GM12878 (cell line): ENCODE measurements at regions not wholly inside any gene's neighbourhood (a gene's known extent, or its start where the extent isn't known, plus 50 kb on each side); places are given as distances from the start of the nearest gene placed in this dataset.

Experiments used
- ATAC-seq: fragments of 200-7000 bp; cut with Tn5 transposase; 3 replicates; pipeline ENCODE4 v1.9.1; 2020; ENCODE audit warnings: mild to moderate bottlenecking, moderate library complexity
- BruUV-seq: library from RNA; stranded (reverse); fragments of 400-500 nt; replicated peaks from 2 replicates; lab custom pipeline; 2021; lab: Mats Ljungman, UMichigan
- CTCF ChIA-PET: fragments of 300-600 bp; sonication (Branson Sonifier 250); formaldehyde crosslinking; extraction: SDS; loops from one replicate; lab custom pipeline; 2021; ENCODE audit warnings: inconsistent platforms; lab: Yijun Ruan, JAX
- POLR2A ChIA-PET: fragments of 350-600 bp; formaldehyde crosslinking; extraction: SDS; loops from one replicate; lab custom pipeline; 2021; ENCODE audit warnings: inconsistent platforms; lab: Charles Lee
- RAD21 ChIA-PET: fragments of 300-600 bp; sonication (Branson Sonifier 250); formaldehyde crosslinking; loops from one replicate; lab custom pipeline; 2023; ENCODE audit warnings: antibody characterized with exemption; ENCODE audit not compliant: unreplicated experiment; lab: Charles Lee
- SMC1A ChIA-PET: fragments of 300-600 bp; sonication (Branson Sonifier 250); formaldehyde crosslinking; loops from one replicate; lab custom pipeline; 2023; ENCODE audit not compliant: unreplicated experiment, uncharacterized antibody; lab: Charles Lee
- DNase-seq: peaks from one replicate; pipeline ENCODE4 v3.0.0-alpha.2; 2011; ENCODE audit warnings: low read depth, low spot score
- FAIRE-seq: peaks from 3 replicates; lab custom pipeline; 2011; peaks lifted over from hg19 to GRCh38; lab: Jason Lieb, UNC
- H2AFZ ChIP-seq: 2 replicates; pipeline ENCODE4 v1.6.0; 2011; ENCODE audit warnings: low read depth, low read length, control low read depth; ENCODE audit not compliant: control insufficient read depth
- H3K27ac ChIP-seq: 2 replicates; pipeline ENCODE4 v1.5.1; 2011; ENCODE audit warnings: control low read depth; ENCODE audit not compliant: control insufficient read depth, insufficient read depth
- H3K27me3 ChIP-seq, 2 experiments: replicated peaks in 1 of 2; 2 replicates each; pipeline versions ENCODE4 v1.6.0 to v1.6.1; 2011; ENCODE audit warnings: low read length in 1 of 2; ENCODE audit not compliant: control insufficient read depth in 2 of 2, insufficient read depth in 2 of 2
- H3K36me3 ChIP-seq, 2 experiments: 2 replicates each; pipeline ENCODE4 v1.5.1; 2011; ENCODE audit warnings: low read length in 1 of 2; ENCODE audit not compliant: control insufficient read depth in 2 of 2, insufficient read depth in 2 of 2
- H3K4me1 ChIP-seq: 2 replicates; pipeline ENCODE4 v1.6.1; 2011; ENCODE audit warnings: mild to moderate bottlenecking, low read length, moderate library complexity, mixed read lengths; ENCODE audit not compliant: control insufficient read depth, insufficient read depth
- H3K4me2 ChIP-seq: 2 replicates; pipeline ENCODE4 v1.6.0; 2011; ENCODE audit warnings: control low read depth; ENCODE audit not compliant: control insufficient read depth, insufficient read depth
- H3K4me3 ChIP-seq: fragments of 200-600 bp; sonication (generic); 2 replicates; pipeline ENCODE4 v1.5.1; 2016
- H3K79me2 ChIP-seq: 2 replicates; pipeline ENCODE4 v1.6.0; 2011; ENCODE audit warnings: low read length; ENCODE audit not compliant: control insufficient read depth, insufficient read depth
- H3K9ac ChIP-seq: 2 replicates; pipeline ENCODE4 v1.8.0; 2011; ENCODE audit warnings: low read length, control low read depth, mixed read lengths; ENCODE audit not compliant: control insufficient read depth, insufficient read depth
- H3K9me3 ChIP-seq: replicated peaks from 3 replicates; pipeline ENCODE4 v1.5.1; 2011; ENCODE audit warnings: mild to moderate bottlenecking, low read length; ENCODE audit not compliant: control insufficient read depth, insufficient read depth
- H4K20me1 ChIP-seq: 2 replicates; pipeline ENCODE4 v1.6.0; 2011; ENCODE audit not compliant: control insufficient read depth, insufficient read depth
- CBFB ChIP-seq: IDR thresholded peaks from 2 replicates; pipeline ENCODE4 v1.6.1; 2016; ENCODE audit warnings: antibody characterized with exemption, low read depth
- CHD4 ChIP-seq: fragments of 200-600 bp; sonication (generic); IDR thresholded peaks from 2 replicates; pipeline ENCODE4 v1.6.1; 2016; ENCODE audit warnings: mild to moderate bottlenecking
- DPF2 ChIP-seq: fragments of 450-650 bp; IDR thresholded peaks from 2 replicates; pipeline ENCODE4 v1.6.1; 2017; ENCODE audit warnings: mild to moderate bottlenecking
- EED ChIP-seq: sonication (generic); IDR thresholded peaks from 2 replicates; pipeline ENCODE4 v1.6.1; 2016; ENCODE audit warnings: antibody characterized with exemption, low read depth
- JUNB ChIP-seq: IDR thresholded peaks from 2 replicates; pipeline ENCODE4 v1.6.1; 2016; ENCODE audit warnings: antibody characterized with exemption, mild to moderate bottlenecking
- KLF5 ChIP-seq: fragments of 450-650 bp; IDR thresholded peaks from 2 replicates; pipeline ENCODE4 v1.6.1; 2014; ENCODE audit warnings: mild to moderate bottlenecking; ENCODE audit not compliant: partially characterized antibody
- NFYB ChIP-seq: IDR thresholded peaks from 2 replicates; pipeline ENCODE4 v1.6.1; 2011; ENCODE audit warnings: low read depth, mild to moderate bottlenecking, low read length, improper control_type of control experiment, moderate library complexity; ENCODE audit not compliant: insufficient read depth
- PML ChIP-seq: IDR thresholded peaks from 2 replicates; pipeline ENCODE4 v1.6.1; 2012; ENCODE audit warnings: low read length, inconsistent platforms
- WRNIP1 ChIP-seq: IDR thresholded peaks from 2 replicates; pipeline ENCODE4 v1.6.1; 2011; ENCODE audit warnings: low read depth, low read length, improper control_type of control experiment, borderline replicate concordance
- WGBS: methylation state at CpG from one replicate; pipeline ENCODE4 v1.1.6; 2016; ENCODE audit warnings: low lambda C conversion rate; ENCODE audit not compliant: insufficient replicate concordance, insufficient coverage; ENCODE audit errors: missing lambda C conversion rate; 5-methylcytosine and 5-hydroxymethylcytosine counted together
- in situ Hi-C: fragments of 300-500 bp; cut with MboI; formaldehyde crosslinking; loops from 9 replicates; pipeline ENCODE4 v1.14.3; 2018; ENCODE audit warnings: mixed read lengths
- intact Hi-C: fragments of 100-400 bp; cut with micrococcal nuclease; formaldehyde crosslinking; loops from one replicate; pipeline ENCODE4 v1.14.2; 2022; ENCODE audit not compliant: unreplicated experiment

GRCh38 chr11:33634291-33634834, 66.3 kb downstream of the C11orf91 start:
- in situ Hi-C loops (no loop called here), intact Hi-C loops (no loop called here)
- no peaks in the 10 kb centered on the region for H3K79me2 ChIP-seq
- TF ChIP-seq WRNIP1 (no peak), EED (peak; percentile 44; the same call in 1 of the 2 replicates), JUNB (peak; percentile 48; the same call in 1 of the 2 replicates), KLF5 (no peak)
- POLR2A ChIA-PET, result no interaction called here
- no peak overlapping the region for H3K4me3 ChIP-seq
- DNase-seq (no peak), ATAC-seq (peak; percentile 26; the same call in 1 of the 3 replicates), FAIRE-seq (no peak)
- H3K27ac ChIP-seq, result no peak overlapping the region
- H4K20me1 ChIP-seq, result no peaks in the 10 kb centered on the region
- H3K9me3 ChIP-seq, result no peaks in the 10 kb centered on the region; the same call in 2 of the 3 replicates
- CTCF ChIA-PET, result no interaction called here
- no peak overlapping the region for H3K4me2 ChIP-seq
- no TSS peak for BruUV-seq
- 63% methylated on average over 7 of the region's 7 CpGs for WGBS
- SMC1A ChIA-PET, result no interaction called here
- H3K9ac ChIP-seq, result no peak overlapping the region
- no peak overlapping the region for H2AFZ ChIP-seq
- H3K36me3 ChIP-seq, result no peaks in the 10 kb centered on the region
- H3K27me3 ChIP-seq, result no peaks in the 10 kb centered on the region
- peaks cover 4% of the 10 kb centered on the region; the same call in 1 of the 2 replicates for H3K4me1 ChIP-seq
- RAD21 ChIA-PET, result no interaction called here

GRCh38 chr11:33633251-33634003, 67.2 kb downstream of the C11orf91 start:
- Histone ChIP-seq H3K4me3 (no peak overlapping the region), H3K27me3 (no peaks in the 10 kb centered on the region), H3K9me3 (no peaks in the 10 kb centered on the region; the same call in 2 of the 3 replicates), H3K79me2 (no peaks in the 10 kb centered on the region), H2AFZ (no peak overlapping the region), H3K4me1 (peaks cover 4% of the 10 kb centered on the region; the same call in 1 of the 2 replicates), H3K4me2 (no peak overlapping the region), H4K20me1 (no peaks in the 10 kb centered on the region), H3K36me3 (no peaks in the 10 kb centered on the region), H3K9ac (no peak overlapping the region), H3K27ac (no peak overlapping the region)
- no peak for DNase-seq
- no peak for FAIRE-seq
- CTCF ChIA-PET, result no interaction called here
- intact Hi-C loops (no loop called here), in situ Hi-C loops (no loop called here)
- no TSS peak for BruUV-seq
- POLR2A ChIA-PET, result interaction anchor here (0.6 kb wide), 1 partner anchor 9 kb away, joined by 3 read pairs; no protein-coding TSS in a partner anchor
- RAD21 ChIA-PET, result no interaction called here
- ATAC-seq, result no peak; the same call in 2 of the 3 replicates
- WGBS, result 47% methylated on average over 15 of the region's 15 CpGs
- TF ChIP-seq CBFB (no peak), PML (no peak), NFYB (no peak), DPF2 (no peak), CHD4 (no peak)
- SMC1A ChIA-PET, result no interaction called here
